ENCODE measurements at regions not wholly inside any gene's neighbourhood (a gene's known extent, or its start where the extent isn't known, plus 50 kb on each side); places are given as distances from the start of the nearest gene placed in this dataset.

DNA sequence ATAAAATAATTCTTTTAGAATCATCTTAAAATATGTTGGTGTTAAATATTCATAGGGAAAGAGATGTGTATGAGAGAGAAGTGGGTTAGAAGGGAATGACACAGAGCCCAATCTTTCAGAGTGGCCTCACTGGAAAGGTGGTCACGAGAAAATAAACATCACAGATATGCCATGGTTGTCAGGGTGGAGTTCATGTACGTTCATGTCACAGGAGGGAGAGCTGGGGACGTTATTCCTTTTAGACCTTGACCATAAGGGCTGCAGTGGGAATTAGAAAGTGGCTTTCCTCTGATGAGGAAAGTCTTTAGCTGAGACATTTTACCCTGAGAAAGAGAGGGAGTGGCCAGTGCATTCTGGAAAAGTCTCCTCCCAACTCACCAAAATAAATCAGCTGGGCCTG, 90.6 kb upstream of the TNR start:
- TF ChIP-seq, protein P1, sequence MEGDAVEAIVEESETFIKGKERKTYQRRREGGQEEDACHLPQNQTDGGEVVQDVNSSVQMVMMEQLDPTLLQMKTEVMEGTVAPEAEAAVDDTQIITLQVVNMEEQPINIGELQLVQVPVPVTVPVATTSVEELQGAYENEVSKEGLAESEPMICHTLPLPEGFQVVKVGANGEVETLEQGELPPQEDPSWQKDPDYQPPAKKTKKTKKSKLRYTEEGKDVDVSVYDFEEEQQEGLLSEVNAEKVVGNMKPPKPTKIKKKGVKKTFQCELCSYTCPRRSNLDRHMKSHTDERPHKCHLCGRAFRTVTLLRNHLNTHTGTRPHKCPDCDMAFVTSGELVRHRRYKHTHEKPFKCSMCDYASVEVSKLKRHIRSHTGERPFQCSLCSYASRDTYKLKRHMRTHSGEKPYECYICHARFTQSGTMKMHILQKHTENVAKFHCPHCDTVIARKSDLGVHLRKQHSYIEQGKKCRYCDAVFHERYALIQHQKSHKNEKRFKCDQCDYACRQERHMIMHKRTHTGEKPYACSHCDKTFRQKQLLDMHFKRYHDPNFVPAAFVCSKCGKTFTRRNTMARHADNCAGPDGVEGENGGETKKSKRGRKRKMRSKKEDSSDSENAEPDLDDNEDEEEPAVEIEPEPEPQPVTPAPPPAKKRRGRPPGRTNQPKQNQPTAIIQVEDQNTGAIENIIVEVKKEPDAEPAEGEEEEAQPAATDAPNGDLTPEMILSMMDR (conservative IDR thresholded peaks at IDR 0.05 in 1 of 2, IDR thresholded peaks at IDR 0.05 in 1 of 2; ENCODE audit: extremely low read depth in 1 of 2, insufficient read depth in 1 of 2, low read depth in 1 of 2, low read length in 2 of 2), result no peak
- TF ChIP-seq EZH2 (IDR thresholded peaks at IDR 0.05; ENCODE audit: borderline replicate concordance, low read length), result no peak
